Activated T-helper 2 cell treated with anti-CD3 and anti-CD28 coated beads, Interferon-gamma antibody, Interleukin-2, Interleukin-4, amounts not matched to agents 10 μg/mL and 5 μg/mL and 100 μg/mL, durations not matched to agents 14 hours and 24 hours and 36 hours (primary cell): ENCODE measurements at regions not wholly inside any gene's neighbourhood (a gene's known extent, or its start where the extent isn't known, plus 50 kb on each side); places are given as distances from the start of the nearest gene placed in this dataset.
"Not testable (repeated sequence)": the region's sequence is repeated elsewhere in the genome, so short reads cannot be mapped to it uniquely, and the experiment has no call there.

Experiments
- DNase-seq: peaks from one replicate; pipeline ENCODE4 v3.0.0; 2021; ENCODE audit warnings: low spot score
- H3K27ac Mint-ChIP-seq: one replicate; pipeline ENCODE4 v1.8.0; 2021; ENCODE audit warnings: mixed read lengths
- H3K27me3 Mint-ChIP-seq: one replicate; pipeline ENCODE4 v1.8.0; 2021; ENCODE audit warnings: low read depth, mixed read lengths
- H3K36me3 Mint-ChIP-seq: one replicate; pipeline ENCODE4 v1.8.0; 2021; ENCODE audit warnings: low read depth, mixed read lengths
- H3K4me1 Mint-ChIP-seq: one replicate; pipeline ENCODE4 v1.8.0; 2021; ENCODE audit warnings: low read depth, mixed read lengths
- H3K4me3 Mint-ChIP-seq: one replicate; pipeline ENCODE4 v1.8.0; 2021; ENCODE audit warnings: low read depth, mild to moderate bottlenecking, moderate library complexity, mixed read lengths
- H3K9me3 Mint-ChIP-seq: one replicate; pipeline ENCODE4 v1.8.0; 2021; ENCODE audit warnings: mixed read lengths
- intact Hi-C: fragments of 100-400 bp; cut with micrococcal nuclease; formaldehyde crosslinking; loops from one replicate; pipeline ENCODE4 v1.15.1; 2023

DNA sequence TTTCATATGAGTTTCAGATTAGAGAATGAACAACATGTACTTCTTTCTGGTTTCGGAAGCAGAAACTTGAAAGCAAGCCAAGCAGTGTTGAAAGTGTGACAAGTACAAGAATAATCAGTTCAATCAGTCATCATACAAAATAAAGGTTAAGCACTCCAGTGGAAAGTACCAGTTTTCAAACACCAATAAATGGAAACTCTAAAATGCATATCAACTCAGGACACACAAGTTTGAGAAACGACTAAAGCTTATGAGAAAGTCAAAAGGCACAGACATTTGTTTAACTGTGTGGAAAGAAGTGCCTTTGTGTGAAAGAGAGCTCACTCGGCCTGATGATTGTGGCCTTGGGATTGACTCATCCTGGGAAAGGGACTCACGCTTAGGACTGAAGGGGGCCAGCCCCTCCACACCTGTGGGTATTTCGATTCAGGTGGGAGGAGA lies 60.6 kb upstream of the AKR1C1 start:
- DNase-seq: no peak
- no peak overlapping the region for H3K4me3 Mint-ChIP-seq

DNA sequence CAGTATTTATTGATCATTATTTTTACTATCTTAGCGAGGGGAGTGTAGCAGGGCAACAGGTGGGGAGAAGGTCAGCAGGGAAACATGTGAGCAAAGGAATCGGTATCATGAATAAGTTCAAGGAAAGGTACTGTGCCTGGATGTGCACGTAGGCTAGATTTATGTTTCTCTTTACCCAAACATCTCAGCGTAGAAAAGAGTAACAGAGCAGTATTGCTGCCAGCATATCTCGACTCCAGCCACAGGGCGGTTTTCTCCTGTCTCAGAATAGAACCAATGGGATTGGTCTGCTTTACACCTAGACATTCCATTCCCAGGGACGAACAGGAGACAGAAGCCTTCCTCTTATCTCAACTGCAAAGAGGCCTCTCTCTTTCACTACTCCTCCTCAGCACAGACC lies 60.1 kb upstream of the AKR1C1 start:
- H3K27ac Mint-ChIP-seq: peak overlapping the region; percentile 71
- H3K27me3 Mint-ChIP-seq, H3K4me3 Mint-ChIP-seq, H3K9me3 Mint-ChIP-seq, DNase-seq, H3K36me3 Mint-ChIP-seq: not testable (repeated sequence)
- H3K4me1 Mint-ChIP-seq: peaks cover 12% of the 10 kb centered on the region
- intact Hi-C loops: loop anchor here (2.0 kb wide), 1 partner anchor 392 kb away; no protein-coding TSS in a partner anchor

More for the DNA sequence above, 60.6 kb upstream of the AKR1C1 start:
- intact Hi-C loops: loop anchor here (2.0 kb wide), 1 partner anchor 392 kb away; no protein-coding TSS in a partner anchor
- H3K4me1 Mint-ChIP-seq: peaks cover 12% of the 10 kb centered on the region
- H3K27ac Mint-ChIP-seq: peak overlapping the region; percentile 71
- H3K27me3 Mint-ChIP-seq: no peaks in the 10 kb centered on the region
- H3K9me3 Mint-ChIP-seq: peaks cover 4% of the 10 kb centered on the region
- H3K36me3 Mint-ChIP-seq: no peaks in the 10 kb centered on the region

DNA sequence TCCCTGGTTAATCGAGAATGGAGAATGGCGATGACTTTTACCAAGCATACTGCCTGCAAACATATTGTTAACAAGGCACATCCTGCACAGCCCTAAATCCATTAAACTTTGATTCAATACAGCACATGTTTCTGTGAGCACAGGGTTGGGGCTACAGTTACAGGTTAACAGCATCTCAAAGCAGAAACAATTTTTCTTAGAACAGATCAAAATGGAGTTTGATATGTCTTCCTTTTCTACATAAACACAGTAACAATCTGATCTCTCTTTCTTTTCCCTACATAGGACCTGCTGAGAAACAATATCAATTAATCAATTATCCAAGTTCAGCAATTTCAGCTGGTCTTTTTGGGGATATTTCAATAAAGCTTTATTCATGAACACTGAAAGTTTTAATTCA lies 59.5 kb upstream of the AKR1C1 start:
- H3K36me3 Mint-ChIP-seq, DNase-seq, H3K27ac Mint-ChIP-seq, H3K4me3 Mint-ChIP-seq, H3K27me3 Mint-ChIP-seq, H3K9me3 Mint-ChIP-seq: not testable (repeated sequence)
- intact Hi-C loops: loop anchor here (2.0 kb wide), 1 partner anchor 391 kb away; no protein-coding TSS in a partner anchor
- peaks cover 12% of the 10 kb centered on the region for H3K4me1 Mint-ChIP-seq

DNA sequence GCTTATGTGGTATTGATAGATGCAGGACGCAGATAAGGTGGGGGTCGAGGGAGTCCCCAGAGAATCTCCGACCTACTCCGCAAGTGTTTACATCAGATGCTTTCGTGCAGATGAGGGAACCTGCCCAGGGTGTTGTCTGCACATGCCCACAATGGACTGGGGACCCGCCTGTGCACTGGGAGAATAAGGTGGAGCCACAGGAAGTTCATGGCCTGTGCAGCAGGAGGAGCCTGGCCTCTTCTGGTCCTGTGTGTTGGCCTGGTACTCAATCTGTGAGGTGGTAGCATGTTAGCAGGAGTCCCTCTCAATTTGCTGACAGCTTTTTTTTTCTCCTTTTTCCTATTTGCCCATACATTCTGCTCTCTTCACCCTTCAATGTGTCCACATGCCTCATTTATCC lies 54.1 kb upstream of the AKR1C1 start:
- no peaks in the 10 kb centered on the region for H3K4me1 Mint-ChIP-seq
- H3K4me3 Mint-ChIP-seq: no peak overlapping the region
- no peaks in the 10 kb centered on the region for H3K27me3 Mint-ChIP-seq
- no peaks in the 10 kb centered on the region for H3K36me3 Mint-ChIP-seq
- no peak for DNase-seq
- intact Hi-C loops: no loop called here
- H3K27ac Mint-ChIP-seq: no peak overlapping the region
- H3K9me3 Mint-ChIP-seq: no peaks in the 10 kb centered on the region
